ENCODE measurements at regions not wholly inside any gene's neighbourhood (a gene's known extent, or its start where the extent isn't known, plus 50 kb on each side); places are given as distances from the start of the nearest gene placed in this dataset.

DNA sequence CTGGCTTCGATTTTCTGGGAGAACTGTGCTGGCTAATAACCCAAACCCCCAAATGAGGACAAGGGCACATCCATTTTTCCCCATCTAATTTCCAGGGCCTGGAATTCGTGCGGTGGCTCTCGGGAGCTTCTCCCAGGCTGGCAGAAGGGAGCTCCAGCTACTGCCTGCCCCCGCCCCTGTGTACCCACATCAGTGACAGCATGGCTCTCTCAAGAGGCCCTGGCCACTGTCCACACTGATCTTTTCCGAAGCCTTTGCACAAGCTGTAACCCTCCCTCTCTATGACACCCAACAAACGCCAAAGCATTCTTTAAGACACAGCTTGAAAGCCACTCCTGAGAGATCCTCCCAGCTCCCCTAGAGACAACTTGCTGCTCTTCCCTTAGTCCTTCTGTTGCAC, 73.1 kb downstream of the ZIC5 start (continued):
- TF ChIP-seq KDM4A (IDR thresholded peaks at IDR 0.05; ENCODE audit: low read depth, low read length, severe bottlenecking), result no peak

Data from H1 (cell line).